OCI-LY1 (cell line): ENCODE measurements at regions not wholly inside any gene's neighbourhood (a gene's known extent, or its start where the extent isn't known, plus 50 kb on each side); places are given as distances from the start of the nearest gene placed in this dataset.

Experiments
- CTCF ChIP-seq: fragments of 200-600 bp; sonication (generic), shearing (Covaris generic); IDR thresholded peaks from 2 replicates; pipeline ENCODE4 v1.5.1; 2017; ENCODE audit warnings: mild to moderate bottlenecking, antibody characterized with exemption, low read length, moderate library complexity, mixed read lengths
- EZH2 ChIP-seq: fragments of 200-600 bp; sonication (generic), shearing (Covaris generic); IDR thresholded peaks from 2 replicates; pipeline ENCODE4 v1.8.0; 2017; ENCODE audit warnings: borderline replicate concordance, mixed run types, mild to moderate bottlenecking, antibody characterized with exemption, low read length, moderate library complexity, mixed read lengths

GRCh38 chr7:98559219-98559618, 57.9 kb upstream of the NPTX2 start:
- TF ChIP-seq EZH2 = no peak
- no peak for TF ChIP-seq CTCF
